K562 (cell line): ENCODE measurements at regions not wholly inside any gene's neighbourhood (a gene's known extent, or its start where the extent isn't known, plus 50 kb on each side); places are given as distances from the start of the nearest gene placed in this dataset.

Experiments
- ATAC-seq: fragments of 200-7000 bp; cut with Tn5 transposase; 3 replicates; pipeline ENCODE4 v1.9.1; 2020; ENCODE audit warnings: moderate library complexity
- BruUV-seq: library from RNA; stranded (reverse); fragments of 400-500 nt; replicated peaks from 2 replicates; lab custom pipeline; 2021; lab: Mats Ljungman, UMichigan
- CTCF ChIA-PET: fragments of 300-600 bp; formaldehyde crosslinking; extraction: SDS; loops from one replicate; lab custom pipeline; 2021; ENCODE audit warnings: low intra/inter-chr PET ratio; lab: Yijun Ruan, JAX
- POLR2A ChIA-PET: fragments of 300-600, 350-650 bp; sonication (Branson Sonifier 250); formaldehyde crosslinking; extraction: SDS; loops from one replicate; lab custom pipeline; 2021; ENCODE audit warnings: antibody characterized with exemption, inconsistent platforms; lab: Yijun Ruan, JAX
- DNase-seq, 4 experiments: peaks; one replicate each; pipeline versions ENCODE4 v3.0.0 to v3.0.0-alpha.2; 2011 to 2018; ENCODE audit warnings: low spot score in 3 of 4, mixed read lengths in 3 of 4; ENCODE audit errors: extremely low read depth in 1 of 4
- FAIRE-seq: peaks from 2 replicates; lab custom pipeline; 2011; peaks lifted over from hg19 to GRCh38; lab: Jason Lieb, UNC
- H2AFZ ChIP-seq: 2 replicates; pipeline ENCODE4 v1.6.0; 2011; ENCODE audit warnings: low read depth, low read length, control low read depth, inconsistent platforms
- H3K27ac ChIP-seq: fragments of 200-600 bp; 3 replicates; pipeline ENCODE4 v1.8.0; 2011; ENCODE audit warnings: low read depth, mild to moderate bottlenecking, control low read depth, inconsistent platforms, low read length, moderate library complexity, mixed read lengths; ENCODE audit errors: extremely low read depth
- H3K27me3 ChIP-seq, 2 experiments: fragments of 300-600 bp in 1 of 2; 2 replicates in 1 of 2; 3 replicates in 1 of 2; pipeline versions ENCODE4 v1.6.0 to v1.8.0; 2011; ENCODE audit warnings: inconsistent platforms in 2 of 2, low read length in 2 of 2, mild to moderate bottlenecking in 1 of 2, mixed read lengths in 1 of 2, moderate library complexity in 1 of 2; ENCODE audit not compliant: control insufficient read depth in 2 of 2, insufficient read depth in 2 of 2
- H3K36me3 ChIP-seq: fragments of 300-600 bp; 3 replicates; pipeline ENCODE4 v1.8.0; 2011; ENCODE audit warnings: mild to moderate bottlenecking, low read length, inconsistent platforms; ENCODE audit not compliant: control insufficient read depth, insufficient read depth
- H3K4me1 ChIP-seq, 2 experiments: fragments of 200-600 bp in 1 of 2; replicated peaks in 1 of 2; 2 replicates in 1 of 2; 3 replicates in 1 of 2; pipeline versions ENCODE4 v1.5.1 to v1.8.0; 2011; ENCODE audit warnings: inconsistent platforms in 2 of 2, low read length in 2 of 2, mild to moderate bottlenecking in 1 of 2, mixed read lengths in 1 of 2, moderate library complexity in 1 of 2; ENCODE audit not compliant: control insufficient read depth in 2 of 2, insufficient read depth in 2 of 2
- H3K4me2 ChIP-seq: 2 replicates; pipeline ENCODE4 v1.6.1; 2011; ENCODE audit warnings: low read length, control low read depth, inconsistent platforms, mixed read lengths; ENCODE audit not compliant: insufficient read depth
- H3K4me3 ChIP-seq: fragments of 200-600 bp; sonication (generic), shearing (Covaris generic); 2 replicates; pipeline ENCODE4 v1.5.1; 2016; ENCODE audit warnings: control low read depth, inconsistent platforms
- H3K79me2 ChIP-seq: fragments of 200-600 bp; 3 replicates; pipeline ENCODE4 v1.8.0; 2011; ENCODE audit warnings: low read length, inconsistent platforms; ENCODE audit not compliant: control insufficient read depth, insufficient read depth
- H3K9ac ChIP-seq, 2 experiments: 2 replicates each; pipeline versions ENCODE4 v1.6.0 to v1.6.1; 2011; ENCODE audit warnings: low read depth in 2 of 2, low read length in 2 of 2, control low read depth in 1 of 2, inconsistent platforms in 1 of 2, mild to moderate bottlenecking in 1 of 2, mixed read lengths in 1 of 2; ENCODE audit not compliant: insufficient read depth in 1 of 2
- H3K9me1 ChIP-seq: one replicate; pipeline ENCODE4 v1.6.0; 2011; ENCODE audit warnings: inconsistent platforms, mild to moderate bottlenecking, low read length, moderate library complexity; ENCODE audit not compliant: control insufficient read depth, insufficient read depth
- H3K9me3 ChIP-seq: replicated peaks from 2 replicates; pipeline ENCODE4 v1.5.1; 2011; ENCODE audit warnings: low read depth, low read length, inconsistent platforms; ENCODE audit not compliant: control insufficient read depth, insufficient read depth
- H4K20me1 ChIP-seq: replicated peaks from 2 replicates; pipeline ENCODE4 v1.6.1; 2011; ENCODE audit warnings: low read length, inconsistent platforms, mixed read lengths; ENCODE audit not compliant: control insufficient read depth, insufficient read depth
- ATF7 ChIP-seq: fragments of 450-650 bp; IDR thresholded peaks from 2 replicates; pipeline ENCODE4 v1.7.1; 2014; ENCODE audit warnings: mild to moderate bottlenecking, moderate library complexity
- MXI1 ChIP-seq: IDR thresholded peaks from 2 replicates; pipeline ENCODE4 v1.6.1; 2011; ENCODE audit warnings: low read depth, mild to moderate bottlenecking, improper control_type of control experiment, low read length
- NFXL1 ChIP-seq: fragments of 450-650 bp; formaldehyde crosslinking; IDR thresholded peaks from 2 replicates; pipeline ENCODE4 v1.4.0; 2021; ENCODE audit warnings: mild to moderate bottlenecking
- SMARCC2 ChIP-seq: fragments of 450-650 bp; IDR thresholded peaks from 2 replicates; pipeline ENCODE4 v1.6.1; 2017; ENCODE audit warnings: antibody characterized with exemption, moderate library complexity, mild to moderate bottlenecking, low read depth
- SRSF7 ChIP-seq: fragments of 200-400 bp; formaldehyde crosslinking; optimal IDR thresholded peaks from 2 replicates; pipeline ENCODE3; 2017; ENCODE audit warnings: mild to moderate bottlenecking, low read depth, low read length
- ZNF184 ChIP-seq: sonication (generic); formaldehyde crosslinking; IDR thresholded peaks from 2 replicates; pipeline ENCODE4 v1.5.0; 2020; ENCODE audit warnings: missing genetic modification reagents
- ZNF316 ChIP-seq: fragments of 450-650 bp; IDR thresholded peaks from 2 replicates; pipeline ENCODE4 v1.6.1; 2016
- ZNF431 ChIP-seq: sonication (generic); formaldehyde crosslinking; IDR thresholded peaks from 2 replicates; pipeline ENCODE4 v1.8.0; 2022; ENCODE audit warnings: mild to moderate bottlenecking, missing genetic modification reagents
- ZNF699 ChIP-seq: fragments of 250-450 bp; sonication (Bioruptor Pico); IDR thresholded peaks from 2 replicates; pipeline ENCODE4 v1.8.0; 2021; ENCODE audit warnings: mild to moderate bottlenecking, moderate library complexity; ENCODE audit not compliant: insufficient replicate concordance
- WGBS: fragments of 100-300 bp; shearing (Covaris generic); methylation state at CpG from one replicate; pipeline ENCODE4 v1.1.6; 2016; ENCODE audit warnings: low coverage, mixed read lengths; ENCODE audit not compliant: insufficient coverage; ENCODE audit errors: missing lambda C conversion rate; 5-methylcytosine and 5-hydroxymethylcytosine counted together
- in situ Hi-C: fragments of 300-500 bp; cut with MboI; formaldehyde crosslinking; loops from 4 replicates; pipeline ENCODE4 v1.15.0; 2018; ENCODE audit warnings: inconsistent platforms, mixed read lengths
- intact Hi-C: fragments of 100-400 bp; cut with micrococcal nuclease; formaldehyde crosslinking; loops from 2 replicates; pipeline ENCODE4 v1.14.2; 2022
- TF ChIP-seq, protein P1 (sequence below): fragments of 450-650 bp; IDR thresholded peaks from 2 replicates; pipeline ENCODE4 v1.6.1; 2016
- TF ChIP-seq, protein P2 (sequence below): fragments of 450-650 bp; IDR thresholded peaks from 2 replicates; pipeline ENCODE4 v1.6.1; 2017; ENCODE audit warnings: antibody characterized with exemption
- TF ChIP-seq, protein P3 (sequence below): fragments of 200-800 bp; sonication (Bioruptor generic); IDR thresholded peaks from 2 replicates; pipeline ENCODE4 v1.6.1; 2017; ENCODE audit warnings: missing genetic modification characterization, missing compliant biosample characterization
- TF ChIP-seq, protein P4 (sequence below): fragments of 250-450 bp; sonication (Bioruptor Pico); IDR thresholded peaks from 2 replicates; pipeline ENCODE4 v1.5.0; 2022; ENCODE audit warnings: mild to moderate bottlenecking

DNA sequence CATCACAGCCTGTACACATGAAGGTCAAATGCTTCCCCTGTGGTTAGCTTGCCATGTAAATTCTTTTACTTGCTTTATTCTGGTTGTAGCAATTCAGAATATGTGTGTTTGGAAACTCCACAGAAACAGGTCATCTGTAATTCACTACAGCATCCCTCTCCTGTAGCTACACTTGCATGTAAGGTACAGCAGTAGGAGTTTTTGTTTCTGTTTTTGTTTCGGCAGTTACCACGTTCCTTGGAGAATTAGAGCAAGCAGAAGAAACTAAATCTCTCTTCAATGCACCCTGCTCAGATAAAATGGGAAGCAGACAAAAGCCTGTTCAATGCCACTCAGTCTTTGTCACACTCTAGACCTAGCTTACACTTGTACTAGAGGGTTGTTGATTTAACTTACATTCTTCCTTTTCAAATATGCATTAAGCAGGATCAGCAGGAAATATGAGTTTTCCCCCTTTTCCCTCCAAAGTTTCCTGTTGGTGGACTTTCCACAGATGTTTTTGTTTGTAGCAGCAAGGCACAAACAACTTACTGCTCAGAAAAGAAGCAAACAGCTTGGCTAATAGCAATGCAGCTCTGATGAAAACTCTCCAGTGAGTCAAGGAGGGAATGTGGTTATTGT, 80.9 kb downstream of the YIPF5 start:
- Histone ChIP-seq H3K27ac (no peak overlapping the region), H3K9me1 (no peaks in the 10 kb centered on the region), H3K9me3 (no peaks in the 10 kb centered on the region; the same call in none of the 2 replicates), H3K4me3 (no peak overlapping the region), H3K36me3 (no peaks in the 10 kb centered on the region), H4K20me1 (no peaks in the 10 kb centered on the region), H3K9ac (no peak overlapping the region), H3K79me2 (no peaks in the 10 kb centered on the region), H3K27me3 (no peaks in the 10 kb centered on the region), H2AFZ (no peak overlapping the region), H3K4me2 (no peak overlapping the region), H3K4me1 (no peaks in the 10 kb centered on the region)
- TF ChIP-seq ZNF699 (CRISPR knock-in tag) (no peak), ATF7 (no peak), NFXL1 (CRISPR knock-in tag) (no peak), ZNF431 (no peak), MXI1 (no peak), SRSF7 (no peak), ZNF316 (no peak), SMARCC2 (no peak), ZNF184 (CRISPR knock-in tag) (no peak)
- TF ChIP-seq, protein P1, sequence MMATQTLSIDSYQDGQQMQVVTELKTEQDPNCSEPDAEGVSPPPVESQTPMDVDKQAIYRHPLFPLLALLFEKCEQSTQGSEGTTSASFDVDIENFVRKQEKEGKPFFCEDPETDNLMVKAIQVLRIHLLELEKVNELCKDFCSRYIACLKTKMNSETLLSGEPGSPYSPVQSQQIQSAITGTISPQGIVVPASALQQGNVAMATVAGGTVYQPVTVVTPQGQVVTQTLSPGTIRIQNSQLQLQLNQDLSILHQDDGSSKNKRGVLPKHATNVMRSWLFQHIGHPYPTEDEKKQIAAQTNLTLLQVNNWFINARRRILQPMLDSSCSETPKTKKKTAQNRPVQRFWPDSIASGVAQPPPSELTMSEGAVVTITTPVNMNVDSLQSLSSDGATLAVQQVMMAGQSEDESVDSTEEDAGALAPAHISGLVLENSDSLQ = no peak
- TF ChIP-seq, protein P2, sequence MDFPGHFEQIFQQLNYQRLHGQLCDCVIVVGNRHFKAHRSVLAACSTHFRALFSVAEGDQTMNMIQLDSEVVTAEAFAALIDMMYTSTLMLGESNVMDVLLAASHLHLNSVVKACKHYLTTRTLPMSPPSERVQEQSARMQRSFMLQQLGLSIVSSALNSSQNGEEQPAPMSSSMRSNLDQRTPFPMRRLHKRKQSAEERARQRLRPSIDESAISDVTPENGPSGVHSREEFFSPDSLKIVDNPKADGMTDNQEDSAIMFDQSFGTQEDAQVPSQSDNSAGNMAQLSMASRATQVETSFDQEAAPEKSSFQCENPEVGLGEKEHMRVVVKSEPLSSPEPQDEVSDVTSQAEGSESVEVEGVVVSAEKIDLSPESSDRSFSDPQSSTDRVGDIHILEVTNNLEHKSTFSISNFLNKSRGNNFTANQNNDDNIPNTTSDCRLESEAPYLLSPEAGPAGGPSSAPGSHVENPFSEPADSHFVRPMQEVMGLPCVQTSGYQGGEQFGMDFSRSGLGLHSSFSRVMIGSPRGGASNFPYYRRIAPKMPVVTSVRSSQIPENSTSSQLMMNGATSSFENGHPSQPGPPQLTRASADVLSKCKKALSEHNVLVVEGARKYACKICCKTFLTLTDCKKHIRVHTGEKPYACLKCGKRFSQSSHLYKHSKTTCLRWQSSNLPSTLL = no peak
- TF ChIP-seq, protein P3, sequence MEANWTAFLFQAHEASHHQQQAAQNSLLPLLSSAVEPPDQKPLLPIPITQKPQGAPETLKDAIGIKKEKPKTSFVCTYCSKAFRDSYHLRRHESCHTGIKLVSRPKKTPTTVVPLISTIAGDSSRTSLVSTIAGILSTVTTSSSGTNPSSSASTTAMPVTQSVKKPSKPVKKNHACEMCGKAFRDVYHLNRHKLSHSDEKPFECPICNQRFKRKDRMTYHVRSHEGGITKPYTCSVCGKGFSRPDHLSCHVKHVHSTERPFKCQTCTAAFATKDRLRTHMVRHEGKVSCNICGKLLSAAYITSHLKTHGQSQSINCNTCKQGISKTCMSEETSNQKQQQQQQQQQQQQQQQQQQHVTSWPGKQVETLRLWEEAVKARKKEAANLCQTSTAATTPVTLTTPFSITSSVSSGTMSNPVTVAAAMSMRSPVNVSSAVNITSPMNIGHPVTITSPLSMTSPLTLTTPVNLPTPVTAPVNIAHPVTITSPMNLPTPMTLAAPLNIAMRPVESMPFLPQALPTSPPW = no peak
- TF ChIP-seq, protein P4, sequence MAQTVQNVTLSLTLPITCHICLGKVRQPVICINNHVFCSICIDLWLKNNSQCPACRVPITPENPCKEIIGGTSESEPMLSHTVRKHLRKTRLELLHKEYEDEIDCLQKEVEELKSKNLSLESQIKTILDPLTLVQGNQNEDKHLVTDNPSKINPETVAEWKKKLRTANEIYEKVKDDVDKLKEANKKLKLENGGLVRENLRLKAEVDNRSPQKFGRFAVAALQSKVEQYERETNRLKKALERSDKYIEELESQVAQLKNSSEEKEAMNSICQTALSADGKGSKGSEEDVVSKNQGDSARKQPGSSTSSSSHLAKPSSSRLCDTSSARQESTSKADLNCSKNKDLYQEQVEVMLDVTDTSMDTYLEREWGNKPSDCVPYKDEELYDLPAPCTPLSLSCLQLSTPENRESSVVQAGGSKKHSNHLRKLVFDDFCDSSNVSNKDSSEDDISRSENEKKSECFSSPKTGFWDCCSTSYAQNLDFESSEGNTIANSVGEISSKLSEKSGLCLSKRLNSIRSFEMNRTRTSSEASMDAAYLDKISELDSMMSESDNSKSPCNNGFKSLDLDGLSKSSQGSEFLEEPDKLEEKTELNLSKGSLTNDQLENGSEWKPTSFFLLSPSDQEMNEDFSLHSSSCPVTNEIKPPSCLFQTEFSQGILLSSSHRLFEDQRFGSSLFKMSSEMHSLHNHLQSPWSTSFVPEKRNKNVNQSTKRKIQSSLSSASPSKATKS (CRISPR knock-in tag) = no peak
- in situ Hi-C loops (no loop called here), intact Hi-C loops (no loop called here)
- WGBS = 0% methylated on average over 2 of the region's 2 CpGs
- CTCF ChIA-PET = no interaction called here
- POLR2A ChIA-PET = no interaction called here
- DNase-seq (no peak), ATAC-seq (no peak), FAIRE-seq (no peak)
- no TSS peak for BruUV-seq
